OCI-LY7 (cell line): ENCODE measurements at regions not wholly inside any gene's neighbourhood (a gene's known extent, or its start where the extent isn't known, plus 50 kb on each side); places are given as distances from the start of the nearest gene placed in this dataset.

ENCODE experiments used
- EZH2phosphoT487 ChIP-seq: fragments of 200-600 bp; sonication (generic); IDR thresholded peaks from 2 replicates; pipeline ENCODE4 v1.6.1; 2018; ENCODE audit warnings: low read depth, borderline replicate concordance, mild to moderate bottlenecking, mixed run types, antibody characterized with exemption, low read length, moderate library complexity, mixed read lengths
- TF ChIP-seq, protein P1 (sequence below): fragments of 200-600 bp; sonication (generic); conservative IDR thresholded peaks from 2 replicates; pipeline ENCODE4 v1.5.1; 2014; ENCODE audit warnings: mild to moderate bottlenecking, antibody characterized with exemption, low read length, moderate library complexity, mixed read lengths

DNA sequence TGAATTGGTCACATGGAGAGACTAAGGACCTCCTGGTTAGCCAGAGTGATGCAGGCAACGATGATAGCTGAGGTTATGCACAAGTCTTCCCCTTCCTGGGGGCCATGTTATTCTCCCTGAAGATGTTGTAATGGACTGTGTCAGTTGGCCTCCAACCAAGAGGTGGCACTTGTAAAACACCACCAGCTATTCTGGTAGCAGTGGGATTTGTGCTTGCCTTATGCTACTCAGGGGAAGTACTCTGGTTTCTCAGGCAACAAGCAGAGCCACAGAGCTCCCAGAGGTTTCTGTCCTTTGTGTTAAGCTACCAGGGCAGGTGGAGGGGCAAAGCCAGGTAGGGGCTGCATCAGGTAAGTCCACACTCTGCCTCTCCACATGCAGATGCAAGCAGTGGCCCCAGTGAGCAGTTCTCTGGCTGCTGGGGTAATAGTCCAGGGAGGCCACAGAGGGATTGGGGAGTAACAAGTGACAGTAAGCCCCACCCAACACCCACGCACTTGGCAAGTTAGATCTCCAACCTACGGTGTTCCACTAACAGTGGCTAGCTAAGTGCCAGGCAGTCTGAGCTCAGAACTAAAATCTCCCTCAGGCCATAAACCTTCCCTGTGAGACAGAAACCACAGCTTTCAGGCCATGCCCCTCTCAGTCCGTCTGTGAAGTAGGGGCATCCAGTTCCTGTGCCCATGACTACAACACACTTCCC is 99.7 kb downstream of the RND3 start:
- TF ChIP-seq, protein P1, sequence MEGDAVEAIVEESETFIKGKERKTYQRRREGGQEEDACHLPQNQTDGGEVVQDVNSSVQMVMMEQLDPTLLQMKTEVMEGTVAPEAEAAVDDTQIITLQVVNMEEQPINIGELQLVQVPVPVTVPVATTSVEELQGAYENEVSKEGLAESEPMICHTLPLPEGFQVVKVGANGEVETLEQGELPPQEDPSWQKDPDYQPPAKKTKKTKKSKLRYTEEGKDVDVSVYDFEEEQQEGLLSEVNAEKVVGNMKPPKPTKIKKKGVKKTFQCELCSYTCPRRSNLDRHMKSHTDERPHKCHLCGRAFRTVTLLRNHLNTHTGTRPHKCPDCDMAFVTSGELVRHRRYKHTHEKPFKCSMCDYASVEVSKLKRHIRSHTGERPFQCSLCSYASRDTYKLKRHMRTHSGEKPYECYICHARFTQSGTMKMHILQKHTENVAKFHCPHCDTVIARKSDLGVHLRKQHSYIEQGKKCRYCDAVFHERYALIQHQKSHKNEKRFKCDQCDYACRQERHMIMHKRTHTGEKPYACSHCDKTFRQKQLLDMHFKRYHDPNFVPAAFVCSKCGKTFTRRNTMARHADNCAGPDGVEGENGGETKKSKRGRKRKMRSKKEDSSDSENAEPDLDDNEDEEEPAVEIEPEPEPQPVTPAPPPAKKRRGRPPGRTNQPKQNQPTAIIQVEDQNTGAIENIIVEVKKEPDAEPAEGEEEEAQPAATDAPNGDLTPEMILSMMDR = no peak
- TF ChIP-seq EZH2phosphoT487 = no peak
